WI38 (cell line): ENCODE measurements at regions not wholly inside any gene's neighbourhood (a gene's known extent, or its start where the extent isn't known, plus 50 kb on each side); places are given as distances from the start of the nearest gene placed in this dataset.

Source experiments
- H3K4me3 ChIP-seq: 2 replicates; pipeline ENCODE4 v1.5.1; 2011; ENCODE audit warnings: low read depth, mild to moderate bottlenecking, control low read depth, low read length
- TF ChIP-seq, protein P1 (sequence below): IDR thresholded peaks from 2 replicates; pipeline ENCODE4 v1.5.1; 2012; ENCODE audit warnings: low read depth, mild to moderate bottlenecking, control low read depth, low read length

DNA sequence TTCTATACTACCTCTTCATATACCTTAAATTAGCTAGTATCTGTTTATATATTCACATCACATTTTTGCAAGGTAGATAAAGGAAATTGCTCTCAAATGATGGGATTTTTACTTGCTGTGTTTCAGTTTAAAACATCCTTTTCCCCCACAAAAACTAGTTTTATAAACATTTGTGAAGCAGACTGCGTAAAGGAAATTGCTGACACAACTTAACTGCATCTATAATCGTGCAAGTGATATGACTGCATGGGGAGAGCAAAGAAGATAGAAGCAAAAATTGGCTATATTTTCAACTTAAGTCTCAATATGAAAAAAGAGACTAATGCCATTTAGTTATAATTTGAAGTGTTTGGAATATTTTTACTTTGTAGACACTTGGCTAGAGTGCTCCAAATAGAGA, 385.2 kb downstream of the C4orf33 start:
- H3K4me3 ChIP-seq = no peak overlapping the region
- TF ChIP-seq, protein P1, sequence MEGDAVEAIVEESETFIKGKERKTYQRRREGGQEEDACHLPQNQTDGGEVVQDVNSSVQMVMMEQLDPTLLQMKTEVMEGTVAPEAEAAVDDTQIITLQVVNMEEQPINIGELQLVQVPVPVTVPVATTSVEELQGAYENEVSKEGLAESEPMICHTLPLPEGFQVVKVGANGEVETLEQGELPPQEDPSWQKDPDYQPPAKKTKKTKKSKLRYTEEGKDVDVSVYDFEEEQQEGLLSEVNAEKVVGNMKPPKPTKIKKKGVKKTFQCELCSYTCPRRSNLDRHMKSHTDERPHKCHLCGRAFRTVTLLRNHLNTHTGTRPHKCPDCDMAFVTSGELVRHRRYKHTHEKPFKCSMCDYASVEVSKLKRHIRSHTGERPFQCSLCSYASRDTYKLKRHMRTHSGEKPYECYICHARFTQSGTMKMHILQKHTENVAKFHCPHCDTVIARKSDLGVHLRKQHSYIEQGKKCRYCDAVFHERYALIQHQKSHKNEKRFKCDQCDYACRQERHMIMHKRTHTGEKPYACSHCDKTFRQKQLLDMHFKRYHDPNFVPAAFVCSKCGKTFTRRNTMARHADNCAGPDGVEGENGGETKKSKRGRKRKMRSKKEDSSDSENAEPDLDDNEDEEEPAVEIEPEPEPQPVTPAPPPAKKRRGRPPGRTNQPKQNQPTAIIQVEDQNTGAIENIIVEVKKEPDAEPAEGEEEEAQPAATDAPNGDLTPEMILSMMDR = no peak

- TF ChIP-seq, protein P1 = no peak
- H3K4me3 ChIP-seq = no peak overlapping the region
These were observed 392.5 kb downstream of the C4orf33 start for GRCh38 chr4:129488427-129488826.

DNA sequence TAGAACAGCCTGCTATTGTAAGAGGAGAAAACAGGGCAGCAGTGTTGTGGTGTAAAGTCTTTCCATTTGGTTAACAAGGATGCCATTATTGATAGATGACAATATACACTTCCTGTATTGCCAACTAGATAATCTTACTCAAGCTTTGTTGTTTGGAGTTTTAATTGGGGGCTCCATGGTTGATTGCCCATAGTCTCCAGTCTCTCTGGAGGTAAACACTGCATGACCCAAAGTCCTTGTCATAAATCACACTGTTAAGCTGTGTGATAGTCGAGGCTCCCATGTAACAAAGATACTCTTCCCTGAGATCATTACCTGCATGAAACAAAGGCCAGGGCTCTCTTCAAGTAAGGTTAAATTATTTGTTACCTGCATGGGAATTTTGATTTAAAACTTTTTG, 394.6 kb downstream of the C4orf33 start:
- TF ChIP-seq, protein P1 = no peak

GRCh38 chr4:129498626-129499025, 402.7 kb downstream of the C4orf33 start:
- TF ChIP-seq, protein P1 = no peak
- no peak overlapping the region for H3K4me3 ChIP-seq

More for the DNA sequence above, 394.6 kb downstream of the C4orf33 start:
- H3K4me3 ChIP-seq = no peak overlapping the region

- TF ChIP-seq, protein P1 = no peak
- H3K4me3 ChIP-seq = no peak overlapping the region
These were observed 418.9 kb downstream of the C4orf33 start for GRCh38 chr4:129514852-129515251.

DNA sequence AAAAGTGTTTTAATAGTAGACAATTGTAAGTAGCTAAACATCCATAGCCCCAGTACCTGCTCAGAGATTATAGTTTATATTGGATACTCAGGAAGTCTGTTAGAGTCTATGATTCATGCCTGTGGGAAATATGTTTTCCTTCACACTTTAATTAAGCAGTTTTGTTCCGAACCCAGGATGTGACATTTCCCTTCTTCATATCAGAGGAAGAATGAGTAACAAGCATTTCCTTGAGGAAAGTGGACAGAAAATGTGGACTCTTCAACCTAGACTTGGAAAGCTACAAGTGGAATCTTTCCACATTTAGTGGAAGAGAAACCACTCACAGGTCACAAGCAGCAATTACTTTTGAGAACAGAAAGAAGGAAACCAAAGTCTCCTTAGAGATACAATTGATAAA, 419.4 kb downstream of the C4orf33 start:
- TF ChIP-seq, protein P1 = no peak
- no peak overlapping the region for H3K4me3 ChIP-seq

- TF ChIP-seq, protein P1 = no peak
- no peak overlapping the region for H3K4me3 ChIP-seq
These were observed 430.9 kb downstream of the C4orf33 start for GRCh38 chr4:129526812-129527211.
